Osteoblast (primary cell): ENCODE measurements at regions not wholly inside any gene's neighbourhood (a gene's known extent, or its start where the extent isn't known, plus 50 kb on each side); places are given as distances from the start of the nearest gene placed in this dataset.

Experiments used
- DNase-seq: peaks from one replicate; pipeline ENCODE4 v3.0.0; 2011; ENCODE audit warnings: low spot score, mixed read lengths; ENCODE audit not compliant: insufficient read length; ENCODE audit errors: missing footprints
- H2AFZ ChIP-seq: 2 replicates; pipeline ENCODE4 v1.6.0; 2011; ENCODE audit warnings: mild to moderate bottlenecking, low read length
- H3K27ac ChIP-seq: 2 replicates; pipeline ENCODE4 v1.5.1; 2011; ENCODE audit warnings: mild to moderate bottlenecking, low read depth, low read length, moderate library complexity
- H3K27me3 ChIP-seq: 2 replicates; pipeline ENCODE4 v1.6.0; 2012; ENCODE audit warnings: mild to moderate bottlenecking, control low read depth, inconsistent platforms, low read length, moderate library complexity; ENCODE audit not compliant: insufficient read depth
- H3K36me3 ChIP-seq: 2 replicates; pipeline ENCODE4 v1.5.1; 2011; ENCODE audit warnings: mild to moderate bottlenecking, low read length, control low read depth, moderate library complexity; ENCODE audit not compliant: insufficient read depth
- H3K4me1 ChIP-seq: 2 replicates; pipeline ENCODE4 v1.5.1; 2011; ENCODE audit warnings: mild to moderate bottlenecking, low read length, control low read depth, moderate library complexity; ENCODE audit not compliant: insufficient read depth
- H3K4me2 ChIP-seq: 2 replicates; pipeline ENCODE4 v1.6.0; 2011; ENCODE audit warnings: mild to moderate bottlenecking, low read length; ENCODE audit not compliant: insufficient read depth
- H3K4me3 ChIP-seq: fragments of 200-600 bp; sonication (generic); 3 replicates; pipeline ENCODE4 v1.5.1; 2012; ENCODE audit warnings: mild to moderate bottlenecking, low read length, inconsistent platforms; ENCODE audit not compliant: insufficient read depth
- H3K79me2 ChIP-seq: 2 replicates; pipeline ENCODE4 v1.6.0; 2012; ENCODE audit warnings: mild to moderate bottlenecking, low read length, control low read depth, inconsistent platforms; ENCODE audit not compliant: insufficient read depth
- H3K9me3 ChIP-seq: 2 replicates; pipeline ENCODE4 v1.5.1; 2011; ENCODE audit warnings: low read depth, low read length, control low read depth
- H4K20me1 ChIP-seq: 2 replicates; pipeline ENCODE4 v1.6.0; 2012; ENCODE audit warnings: mild to moderate bottlenecking, low read length, control low read depth; ENCODE audit not compliant: insufficient read depth
- CTCF ChIP-seq: IDR thresholded peaks from 2 replicates; pipeline ENCODE4 v1.5.1; 2011; ENCODE audit warnings: mild to moderate bottlenecking, low read depth, low read length, moderate library complexity; ENCODE audit errors: extremely low read depth

DNA sequence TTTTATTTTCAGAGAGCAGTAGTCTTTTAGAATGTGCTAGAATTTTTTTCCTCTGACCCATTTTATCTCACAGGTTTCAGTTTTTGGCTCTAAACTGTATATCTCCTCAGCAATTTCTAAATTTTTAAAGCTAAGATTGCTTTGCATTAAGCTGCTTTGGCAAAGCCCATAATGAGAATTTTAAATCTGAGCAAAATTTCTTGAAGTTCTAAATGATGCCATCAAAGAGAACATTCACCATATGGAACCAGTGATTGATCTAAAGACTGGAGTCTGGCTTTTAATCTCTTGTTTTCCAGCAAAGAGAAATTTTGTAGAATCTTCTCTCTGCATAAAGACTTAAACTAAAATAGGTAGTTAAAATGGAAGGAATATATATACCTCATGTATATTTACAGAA, 313.6 kb downstream of the TBC1D32 start:
- H3K79me2 ChIP-seq: no peaks in the 10 kb centered on the region
- no peaks in the 10 kb centered on the region for H3K4me1 ChIP-seq
- H3K27ac ChIP-seq: no peak overlapping the region
- H3K4me3 ChIP-seq: no peak overlapping the region
- DNase-seq: no peak
- H2AFZ ChIP-seq: no peak overlapping the region
- no peaks in the 10 kb centered on the region for H3K36me3 ChIP-seq
- no peaks in the 10 kb centered on the region for H3K27me3 ChIP-seq
- H3K4me2 ChIP-seq: no peak overlapping the region
- H4K20me1 ChIP-seq: no peaks in the 10 kb centered on the region
- no peaks in the 10 kb centered on the region for H3K9me3 ChIP-seq
- TF ChIP-seq CTCF: no peak

DNA sequence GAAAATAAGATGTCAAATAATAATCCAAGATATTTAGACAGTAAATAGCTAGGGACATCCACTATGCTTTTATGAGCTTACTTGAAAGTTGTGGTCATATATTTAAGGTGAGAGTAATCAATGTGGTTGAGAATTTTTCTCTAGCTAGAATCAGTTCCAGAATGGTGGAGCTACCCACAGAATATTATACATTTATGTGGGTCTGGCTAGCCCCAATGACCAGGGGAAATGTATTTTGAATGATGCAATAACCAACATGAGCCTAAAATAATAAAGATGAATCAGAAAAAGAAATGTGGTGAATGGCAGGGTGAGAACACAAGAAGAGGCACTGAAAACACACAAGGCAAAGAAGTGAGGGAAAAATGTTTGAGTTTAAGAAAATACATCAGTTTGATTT, 325.7 kb downstream of the TBC1D32 start:
- TF ChIP-seq CTCF: no peak
- Histone ChIP-seq H3K27me3 (no peaks in the 10 kb centered on the region), H3K36me3 (no peaks in the 10 kb centered on the region), H3K9me3 (no peaks in the 10 kb centered on the region), H3K4me2 (no peak overlapping the region), H3K4me1 (no peaks in the 10 kb centered on the region), H3K79me2 (no peaks in the 10 kb centered on the region), H2AFZ (no peak overlapping the region), H3K4me3 (no peak overlapping the region), H4K20me1 (no peaks in the 10 kb centered on the region), H3K27ac (no peak overlapping the region)
- no peak for DNase-seq

DNA sequence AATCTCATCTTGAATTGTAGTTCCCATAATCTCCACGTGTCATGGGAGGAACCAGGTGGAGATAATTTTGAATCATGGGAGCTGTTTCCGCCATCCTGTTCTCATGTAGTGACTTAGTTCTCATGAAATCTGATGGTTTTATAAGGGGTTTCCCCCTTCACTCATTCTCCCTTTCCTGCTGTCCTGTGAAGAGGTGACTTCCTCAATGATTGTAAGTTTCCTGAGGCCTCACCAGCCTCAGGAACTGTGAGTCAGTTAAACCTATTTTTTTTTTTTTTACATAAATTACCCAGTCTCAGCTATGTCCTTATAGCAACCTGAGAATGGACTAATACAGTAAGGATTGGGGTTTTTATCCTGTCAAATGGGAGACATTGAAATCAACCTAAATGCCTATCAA, 328.3 kb downstream of the TBC1D32 start:
- Histone ChIP-seq H4K20me1 (no peaks in the 10 kb centered on the region), H3K27me3 (no peaks in the 10 kb centered on the region), H2AFZ (no peak overlapping the region), H3K27ac (no peak overlapping the region), H3K9me3 (no peaks in the 10 kb centered on the region), H3K36me3 (no peaks in the 10 kb centered on the region), H3K4me3 (no peak overlapping the region), H3K79me2 (no peaks in the 10 kb centered on the region), H3K4me1 (no peaks in the 10 kb centered on the region), H3K4me2 (no peak overlapping the region)
- no peak for TF ChIP-seq CTCF
- no peak for DNase-seq

- no peaks in the 10 kb centered on the region for H3K79me2 ChIP-seq
- no peak for TF ChIP-seq CTCF
- H4K20me1 ChIP-seq: no peaks in the 10 kb centered on the region
- DNase-seq: no peak
- no peak overlapping the region for H3K4me3 ChIP-seq
- no peaks in the 10 kb centered on the region for H3K9me3 ChIP-seq
- no peaks in the 10 kb centered on the region for H3K36me3 ChIP-seq
- no peaks in the 10 kb centered on the region for H3K4me1 ChIP-seq
- no peaks in the 10 kb centered on the region for H3K27me3 ChIP-seq
- no peak overlapping the region for H2AFZ ChIP-seq
- no peak overlapping the region for H3K4me2 ChIP-seq
- H3K27ac ChIP-seq: no peak overlapping the region
These were observed 333.9 kb downstream of the TBC1D32 start for GRCh38 chr6:121000381-121000780.
